Astrocyte of the spinal cord (primary cell): ENCODE measurements at regions not wholly inside any gene's neighbourhood (a gene's known extent, or its start where the extent isn't known, plus 50 kb on each side); places are given as distances from the start of the nearest gene placed in this dataset.
"Not testable (repeated sequence)": the region's sequence is repeated elsewhere in the genome, so short reads cannot be mapped to it uniquely, and the experiment has no call there.

Source experiments
- DNase-seq: peaks from one replicate; pipeline ENCODE4 v3.0.0; 2011; ENCODE audit warnings: low read depth, low spot score
- H3K4me3 ChIP-seq: 2 replicates; pipeline ENCODE4 v1.5.1; 2011; ENCODE audit warnings: low read depth, mild to moderate bottlenecking, low read length, moderate library complexity
- CTCF ChIP-seq: IDR thresholded peaks from 2 replicates; pipeline ENCODE4 v1.5.1; 2012; ENCODE audit warnings: low read depth, mild to moderate bottlenecking, low read length, inconsistent platforms
- in situ Hi-C: cut with HindIII; loops from 2 replicates; pipeline ENCODE4 v1.10.0; 2017; ENCODE audit warnings: low sequenced_read_pairs

- TF ChIP-seq CTCF, result no peak
- in situ Hi-C loops, result no loop called here
- no peak for DNase-seq
- no peak overlapping the region for H3K4me3 ChIP-seq
Observed at GRCh38 chr3:20245781-20246180, 59.8 kb upstream of the SGO1 start.

- DNase-seq, result no peak
- no peak overlapping the region for H3K4me3 ChIP-seq
- in situ Hi-C loops, result no loop called here
- TF ChIP-seq CTCF, result no peak
Observed at GRCh38 chr3:20240154-20240883, 54.3 kb upstream of the SGO1 start.

- H3K4me3 ChIP-seq, DNase-seq, in situ Hi-C loops: not testable (repeated sequence)
Observed at GRCh38 chr3:20238199-20238598, 52.2 kb upstream of the SGO1 start.

DNA sequence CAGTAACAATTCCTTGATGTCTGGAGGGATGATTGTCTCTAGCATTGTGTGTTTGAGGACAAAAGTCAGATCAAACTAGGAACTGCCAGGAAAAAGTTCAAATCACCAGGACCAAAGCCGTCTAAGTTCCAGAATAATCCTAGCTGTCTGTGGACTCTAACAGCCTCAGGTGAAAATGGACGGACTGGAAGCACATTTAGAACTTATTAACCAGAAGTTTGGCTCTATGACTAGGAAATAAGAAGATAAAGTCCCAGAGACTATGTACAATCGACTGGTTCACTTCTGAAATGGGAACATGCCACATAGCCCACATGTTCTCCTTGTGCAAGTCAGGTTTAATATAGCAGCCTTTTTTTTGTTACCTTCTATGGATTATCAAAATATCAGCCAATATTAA lies 50.6 kb upstream of the SGO1 start:
- in situ Hi-C loops, result no loop called here
- no peak for DNase-seq
- H3K4me3 ChIP-seq, result no peak overlapping the region
- TF ChIP-seq CTCF, result no peak
